H1 (cell line): ENCODE measurements at regions not wholly inside any gene's neighbourhood (a gene's known extent, or its start where the extent isn't known, plus 50 kb on each side); places are given as distances from the start of the nearest gene placed in this dataset.

Experiments used
- CTCF ChIA-PET: fragments of 300-600 bp; sonication (Branson Sonifier 250); formaldehyde crosslinking; loops from one replicate; lab custom pipeline; 2021; ENCODE audit not compliant: partially characterized antibody; lab: Charles Lee
- POLR2A ChIA-PET: fragments of 300-600 bp; sonication (Branson Sonifier 250); formaldehyde crosslinking; loops from one replicate; lab custom pipeline; 2021; ENCODE audit warnings: inconsistent platforms; ENCODE audit not compliant: partially characterized antibody; lab: Charles Lee
- DNase-seq, 2 experiments: peaks; one replicate each; pipeline versions ENCODE4 v3.0.0 to v3.0.0-alpha.2; 2010 to 2022; ENCODE audit warnings: low spot score in 2 of 2, low read depth in 1 of 2, mixed read lengths in 1 of 2
- FAIRE-seq: peaks from 2 replicates; lab custom pipeline; 2011; peaks lifted over from hg19 to GRCh38; lab: Jason Lieb, UNC
- H2AFZ ChIP-seq: 2 replicates; pipeline ENCODE4 v1.8.1; 2012; ENCODE audit warnings: low read length, inconsistent platforms
- H2AK5ac ChIP-seq: 2 replicates; pipeline ENCODE4 v1.6.1; 2013; ENCODE audit warnings: low read depth, low read length
- H2BK120ac ChIP-seq: replicated peaks from 2 replicates; pipeline ENCODE3; 2013; ENCODE audit warnings: low read depth, low read length, inconsistent platforms
- H2BK12ac ChIP-seq: 2 replicates; pipeline ENCODE4 v1.6.1; 2013; ENCODE audit warnings: low read depth, low read length
- H2BK15ac ChIP-seq: 2 replicates; pipeline ENCODE4 v1.6.1; 2013; ENCODE audit warnings: low read length
- H2BK20ac ChIP-seq: 2 replicates; pipeline ENCODE4 v1.6.1; 2013; ENCODE audit warnings: low read length
- H2BK5ac ChIP-seq: 2 replicates; pipeline ENCODE4 v1.6.1; 2013; ENCODE audit warnings: low read depth, low read length
- H3K14ac ChIP-seq: 2 replicates; pipeline ENCODE4 v1.6.1; 2013; ENCODE audit warnings: inconsistent platforms; ENCODE audit not compliant: insufficient read length
- H3K18ac ChIP-seq: 2 replicates; pipeline ENCODE4 v1.6.1; 2013; ENCODE audit warnings: low read length; ENCODE audit errors: extremely low read depth
- H3K23ac ChIP-seq: 2 replicates; pipeline ENCODE4 v1.6.1; 2013; ENCODE audit warnings: inconsistent platforms; ENCODE audit not compliant: insufficient read length
- H3K23me2 ChIP-seq: 2 replicates; pipeline ENCODE4 v1.6.1; 2013; ENCODE audit warnings: low read depth, low read length
- H3K27ac ChIP-seq: 2 replicates; pipeline ENCODE4 v1.6.1; 2011; ENCODE audit warnings: low read depth, low read length, inconsistent platforms
- H3K27me3 ChIP-seq, 4 experiments: replicated peaks in 1 of 4; 1 replicate in 1 of 4; 2 replicates in 3 of 4; pipeline versions ENCODE4 v1.6.1 to v1.8.1; 2011 to 2013; ENCODE audit warnings: low read length in 3 of 4, mild to moderate bottlenecking in 3 of 4, inconsistent platforms in 2 of 4, mixed read lengths in 2 of 4, moderate library complexity in 1 of 4; ENCODE audit not compliant: control insufficient read depth in 3 of 4, insufficient read depth in 3 of 4; ENCODE audit errors: extremely low read depth in 1 of 4
- H3K36me3 ChIP-seq, 4 experiments: 2 replicates each; pipeline versions ENCODE4 v1.6.1 to v1.8.1; 2011 to 2013; ENCODE audit warnings: mild to moderate bottlenecking in 4 of 4, low read length in 3 of 4, moderate library complexity in 2 of 4, control low read depth in 1 of 4, inconsistent platforms in 1 of 4; ENCODE audit not compliant: insufficient read depth in 4 of 4, control insufficient read depth in 2 of 4
- H3K4ac ChIP-seq: replicated peaks from 2 replicates; pipeline ENCODE3; 2013; ENCODE audit warnings: low read length, low read depth, mixed read lengths, inconsistent platforms; ENCODE audit not compliant: insufficient read length
- H3K4me1 ChIP-seq, 4 experiments: replicated peaks in 1 of 4; 1 replicate in 1 of 4; 2 replicates in 3 of 4; pipeline versions ENCODE4 v1.6.1 to v1.8.1; 2011 to 2013; ENCODE audit warnings: low read length in 3 of 4, inconsistent platforms in 2 of 4, mixed read lengths in 1 of 4; ENCODE audit not compliant: insufficient read depth in 4 of 4, control insufficient read depth in 3 of 4
- H3K4me2 ChIP-seq, 2 experiments: 2 replicates each; pipeline versions ENCODE4 v1.6.1 to v1.8.1; 2011 to 2013; ENCODE audit warnings: low read depth in 2 of 2, low read length in 2 of 2, control low read depth in 1 of 2, inconsistent platforms in 1 of 2, mild to moderate bottlenecking in 1 of 2; ENCODE audit not compliant: insufficient read depth in 1 of 2
- H3K4me3 ChIP-seq, 4 experiments: fragments of 200-600, 300-600 bp in 1 of 4; sonication (generic), shearing (Covaris generic), sonication (Bioruptor Twin) in 1 of 4; 2 replicates each; pipeline versions ENCODE4 v1.5.1 to v1.8.1; 2011 to 2016; ENCODE audit warnings: low read length in 4 of 4, low read depth in 3 of 4, control low read depth in 2 of 4, inconsistent platforms in 2 of 4, mild to moderate bottlenecking in 2 of 4, mixed read lengths in 1 of 4, moderate library complexity in 1 of 4; ENCODE audit not compliant: insufficient read depth in 2 of 4; ENCODE audit errors: extremely low read depth in 1 of 4
- H3K56ac ChIP-seq: replicated peaks from 2 replicates; pipeline ENCODE3; 2013; ENCODE audit warnings: low read depth, mild to moderate bottlenecking, mixed read lengths, low read length, inconsistent platforms; ENCODE audit not compliant: insufficient read length
- H3K79me1 ChIP-seq: 2 replicates; pipeline ENCODE4 v1.6.1; 2013; ENCODE audit warnings: low read depth, low read length, control low read depth
- H3K79me2 ChIP-seq, 2 experiments: 2 replicates each; pipeline versions ENCODE4 v1.6.1 to v1.8.1; 2012 to 2013; ENCODE audit warnings: low read length in 2 of 2, mild to moderate bottlenecking in 2 of 2, inconsistent platforms in 1 of 2; ENCODE audit not compliant: insufficient read depth in 2 of 2, control insufficient read depth in 1 of 2
- H3K9ac ChIP-seq, 4 experiments: replicated peaks in 1 of 4; 1 replicate in 1 of 4; 2 replicates in 3 of 4; pipeline versions ENCODE4 v1.6.1 to v1.8.1; 2011 to 2013; ENCODE audit warnings: low read depth in 3 of 4, low read length in 3 of 4, control low read depth in 2 of 4, mild to moderate bottlenecking in 2 of 4, moderate library complexity in 2 of 4, inconsistent platforms in 1 of 4; ENCODE audit errors: extremely low read depth in 1 of 4
- H3K9me3 ChIP-seq, 2 experiments: 2 replicates each; pipeline versions ENCODE4 v1.6.1 to v1.8.1; 2012 to 2013; ENCODE audit warnings: mild to moderate bottlenecking in 2 of 2, moderate library complexity in 2 of 2, control low read depth in 1 of 2, inconsistent platforms in 1 of 2, low read depth in 1 of 2, low read length in 1 of 2, mixed read lengths in 1 of 2; ENCODE audit not compliant: insufficient read depth in 2 of 2
- H4K20me1 ChIP-seq, 2 experiments: replicated peaks in 1 of 2; 2 replicates each; pipeline versions ENCODE3 to v1.8.1; 2011 to 2013; ENCODE audit warnings: inconsistent platforms in 2 of 2, low read length in 2 of 2, mild to moderate bottlenecking in 1 of 2; ENCODE audit not compliant: insufficient read depth in 2 of 2, control insufficient read depth in 1 of 2
- H4K5ac ChIP-seq: 2 replicates; pipeline ENCODE4 v1.6.1; 2013; ENCODE audit warnings: low read length, low read depth, mixed read lengths, inconsistent platforms; ENCODE audit not compliant: insufficient read length
- H4K8ac ChIP-seq: 2 replicates; pipeline ENCODE4 v1.8.0; 2013; ENCODE audit warnings: mild to moderate bottlenecking, moderate library complexity, low read length, inconsistent platforms; ENCODE audit not compliant: insufficient read depth; ENCODE audit errors: extremely low read depth
- H4K91ac ChIP-seq: replicated peaks from 2 replicates; pipeline ENCODE3; 2013; ENCODE audit warnings: low read length, mixed read lengths, inconsistent platforms; ENCODE audit not compliant: insufficient read length
- CREB1 ChIP-seq: IDR thresholded peaks from 2 replicates; pipeline ENCODE4 v1.6.1; 2012; ENCODE audit warnings: inconsistent platforms
- NRF1 ChIP-seq: IDR thresholded peaks from 2 replicates; pipeline ENCODE4 v1.6.1; 2011; ENCODE audit warnings: mild to moderate bottlenecking, low read depth, low read length, improper control_type of control experiment
- RAD21 ChIP-seq, 2 experiments: IDR thresholded peaks in 1 of 2; conservative IDR thresholded peaks in 1 of 2; 2 replicates each; pipeline ENCODE4 v1.6.1; 2011; ENCODE audit warnings: low read depth in 2 of 2, low read length in 2 of 2, improper control_type of control experiment in 1 of 2, inconsistent platforms in 1 of 2, mild to moderate bottlenecking in 1 of 2, moderate library complexity in 1 of 2
- USF2 ChIP-seq: IDR thresholded peaks from 2 replicates; pipeline ENCODE4 v1.6.1; 2011; ENCODE audit warnings: low read length, improper control_type of control experiment
- ZNF274 ChIP-seq: IDR thresholded peaks from 2 replicates; pipeline ENCODE4 v1.7.0; 2012; ENCODE audit warnings: low read length, borderline replicate concordance; ENCODE audit errors: extremely low read depth
- WGBS, 2 experiments: shearing (Covaris generic) in 1 of 2; methylation state at CpG; one replicate each; pipeline versions ENCODE4 v1.1.6 to v1.1.7; 2013 to 2015; ENCODE audit warnings: low lambda C conversion rate in 2 of 2, mixed read lengths in 2 of 2, inconsistent platforms in 1 of 2, low coverage in 1 of 2, missing lambda C conversion rate in 1 of 2; ENCODE audit not compliant: insufficient replicate concordance in 2 of 2, insufficient coverage in 1 of 2, insufficient read length in 1 of 2; ENCODE audit errors: extremely low coverage in 1 of 2, missing lambda C conversion rate in 1 of 2; 5-methylcytosine and 5-hydroxymethylcytosine counted together
- TF ChIP-seq, protein P1 (sequence below), 3 experiments: IDR thresholded peaks; 1 replicate in 2 of 3; 2 replicates in 1 of 3; pipeline versions ENCODE4 v1.5.1 to v1.6.1; 2011; ENCODE audit warnings: low read length in 3 of 3, mild to moderate bottlenecking in 3 of 3, inconsistent platforms in 2 of 3, low read depth in 1 of 3, moderate library complexity in 1 of 3; ENCODE audit not compliant: insufficient read depth in 1 of 3; ENCODE audit errors: control extremely low read depth in 1 of 3
- TF ChIP-seq, protein P2 (sequence below): IDR thresholded peaks from 2 replicates; pipeline ENCODE4 v1.6.1; 2012; ENCODE audit warnings: low read length, inconsistent platforms

DNA sequence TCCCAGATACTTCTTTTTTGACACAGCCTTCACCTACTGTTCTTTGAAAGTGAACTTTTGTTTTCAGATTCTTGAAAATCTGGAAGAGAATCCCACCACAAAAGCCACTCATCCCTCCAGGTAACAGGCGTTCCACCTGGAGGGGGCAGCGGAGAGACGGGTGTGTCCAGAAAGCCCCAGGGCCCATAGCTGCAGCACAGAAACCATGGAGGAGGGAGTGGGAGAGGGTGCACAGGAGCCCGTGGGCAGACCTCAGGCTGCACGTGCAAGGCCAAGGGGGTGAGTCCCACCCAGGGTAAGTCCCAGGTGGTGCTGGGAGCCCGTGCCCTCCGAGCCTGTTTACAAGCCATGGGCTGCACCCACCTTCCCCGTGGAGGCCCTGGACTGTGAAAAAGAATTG lies 86.5 kb downstream of the PSMG1 start:
- Histone ChIP-seq H3K9ac (no peak overlapping the region), H4K20me1 (no peaks in the 10 kb centered on the region), H3K4me2 (no peak overlapping the region), H2AK5ac (peak overlapping the region; percentile 41; the same call in 1 of the 2 replicates), H3K23me2 (no peaks in the 10 kb centered on the region), H3K9me3 (no peaks in the 10 kb centered on the region), H3K4me1 (peaks cover 0 to 7% (median 0%) of the 10 kb centered on the region in 4 experiments; a peak in 1 of 7 replicates), H4K8ac (no peak overlapping the region), H4K91ac (no peak overlapping the region), H3K4me3 (no peak overlapping the region), H3K27ac (no peak overlapping the region), H2BK20ac (no peak overlapping the region), H3K4ac (no peak overlapping the region), H3K23ac (no peak overlapping the region), H4K5ac (no peak overlapping the region), H2BK15ac (no peak overlapping the region), H3K14ac (no peak overlapping the region), H3K79me2 (no peaks in the 10 kb centered on the region), H2AFZ (no peak overlapping the region), H3K36me3 (no peaks in the 10 kb centered on the region), H2BK5ac (no peak overlapping the region), H3K79me1 (no peaks in the 10 kb centered on the region), H3K27me3 (no peaks in the 10 kb centered on the region), H3K56ac (no peak overlapping the region), H3K18ac (0 out of 2 replicates have a peak overlapping the region, but pooled peaks have one; percentile 54), H2BK12ac (no peak overlapping the region), H2BK120ac (no peak overlapping the region)
- TF ChIP-seq, protein P1, sequence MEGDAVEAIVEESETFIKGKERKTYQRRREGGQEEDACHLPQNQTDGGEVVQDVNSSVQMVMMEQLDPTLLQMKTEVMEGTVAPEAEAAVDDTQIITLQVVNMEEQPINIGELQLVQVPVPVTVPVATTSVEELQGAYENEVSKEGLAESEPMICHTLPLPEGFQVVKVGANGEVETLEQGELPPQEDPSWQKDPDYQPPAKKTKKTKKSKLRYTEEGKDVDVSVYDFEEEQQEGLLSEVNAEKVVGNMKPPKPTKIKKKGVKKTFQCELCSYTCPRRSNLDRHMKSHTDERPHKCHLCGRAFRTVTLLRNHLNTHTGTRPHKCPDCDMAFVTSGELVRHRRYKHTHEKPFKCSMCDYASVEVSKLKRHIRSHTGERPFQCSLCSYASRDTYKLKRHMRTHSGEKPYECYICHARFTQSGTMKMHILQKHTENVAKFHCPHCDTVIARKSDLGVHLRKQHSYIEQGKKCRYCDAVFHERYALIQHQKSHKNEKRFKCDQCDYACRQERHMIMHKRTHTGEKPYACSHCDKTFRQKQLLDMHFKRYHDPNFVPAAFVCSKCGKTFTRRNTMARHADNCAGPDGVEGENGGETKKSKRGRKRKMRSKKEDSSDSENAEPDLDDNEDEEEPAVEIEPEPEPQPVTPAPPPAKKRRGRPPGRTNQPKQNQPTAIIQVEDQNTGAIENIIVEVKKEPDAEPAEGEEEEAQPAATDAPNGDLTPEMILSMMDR (IDR thresholded peaks at IDR 0.05; ENCODE audit: control extremely low read depth in 1 of 3, insufficient read depth in 1 of 3, low read depth in 1 of 3, low read length in 3 of 3): peak; percentile 57 to 65 (median 63)
- TF ChIP-seq NRF1 (no peak), USF2 (no peak), CREB1 (no peak), RAD21 (IDR thresholded peaks at IDR 0.05 in 1 of 2, conservative IDR thresholded peaks at IDR 0.05 in 1 of 2; ENCODE audit: low read depth in 2 of 2, low read length in 2 of 2) (peak; percentile 49 to 59), ZNF274 (no peak)
- TF ChIP-seq, protein P2, sequence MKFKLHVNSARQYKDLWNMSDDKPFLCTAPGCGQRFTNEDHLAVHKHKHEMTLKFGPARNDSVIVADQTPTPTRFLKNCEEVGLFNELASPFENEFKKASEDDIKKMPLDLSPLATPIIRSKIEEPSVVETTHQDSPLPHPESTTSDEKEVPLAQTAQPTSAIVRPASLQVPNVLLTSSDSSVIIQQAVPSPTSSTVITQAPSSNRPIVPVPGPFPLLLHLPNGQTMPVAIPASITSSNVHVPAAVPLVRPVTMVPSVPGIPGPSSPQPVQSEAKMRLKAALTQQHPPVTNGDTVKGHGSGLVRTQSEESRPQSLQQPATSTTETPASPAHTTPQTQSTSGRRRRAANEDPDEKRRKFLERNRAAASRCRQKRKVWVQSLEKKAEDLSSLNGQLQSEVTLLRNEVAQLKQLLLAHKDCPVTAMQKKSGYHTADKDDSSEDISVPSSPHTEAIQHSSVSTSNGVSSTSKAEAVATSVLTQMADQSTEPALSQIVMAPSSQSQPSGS: no peak
- 79% methylated on average over 8 of the region's 8 CpGs; no CpG with 5 or more reads in 1 of the 2 experiments for WGBS, 2 experiments
- POLR2A ChIA-PET: no interaction called here
- FAIRE-seq (no peak), DNase-seq (peak in 1 of 2 experiments; percentile 73)
- CTCF ChIA-PET: interaction anchor here (0.6 to 2.6 kb wide), 17 partner anchors 8 to 327 kb away, joined by 3 to 13 read pairs (median 4); no protein-coding TSS in a partner anchor
